ENCODE measurements at regions not wholly inside any gene's neighbourhood (a gene's known extent, or its start where the extent isn't known, plus 50 kb on each side); places are given as distances from the start of the nearest gene placed in this dataset.
A peak's percentile ranks its signal among the peaks of the same experiment; 100 is the strongest.

- no peaks in the 10 kb centered on the region for H3K36me3 ChIP-seq
- no peaks in the 10 kb centered on the region for H3K27me3 ChIP-seq
- H3K4me1 ChIP-seq, result no peaks in the 10 kb centered on the region
- TF ChIP-seq CTCF (IDR thresholded peaks at IDR 0.05; ENCODE audit: low read depth, low read length), result no peak
- no peak for DNase-seq
- H3K4me3 ChIP-seq (ENCODE audit: low read depth, low read length), result no peak overlapping the region
- H3K9me3 ChIP-seq, result no peaks in the 10 kb centered on the region
Observed at GRCh38 chr2:58535990-58536389, 294.9 kb upstream of the FANCL start.

GRCh38 chr2:58535182-58535581, 294.1 kb upstream of the FANCL start:
- Histone ChIP-seq H3K36me3 (no peaks in the 10 kb centered on the region), H3K4me3 (ENCODE audit: low read depth, low read length) (no peak overlapping the region), H3K9me3 (no peaks in the 10 kb centered on the region), H3K27me3 (no peaks in the 10 kb centered on the region), H3K4me1 (no peaks in the 10 kb centered on the region)
- no peak for DNase-seq
- TF ChIP-seq CTCF (IDR thresholded peaks at IDR 0.05; ENCODE audit: low read depth, low read length), result no peak

- H3K27me3 ChIP-seq, result no peaks in the 10 kb centered on the region
- no peak for DNase-seq
- H3K4me1 ChIP-seq, result no peaks in the 10 kb centered on the region
- H3K9me3 ChIP-seq, result no peaks in the 10 kb centered on the region
- TF ChIP-seq CTCF (IDR thresholded peaks at IDR 0.05; ENCODE audit: low read depth, low read length), result no peak
- no peak overlapping the region for H3K4me3 ChIP-seq (ENCODE audit: low read depth, low read length)
- H3K36me3 ChIP-seq, result no peaks in the 10 kb centered on the region
Observed at GRCh38 chr2:58533376-58533775, 292.3 kb upstream of the FANCL start.

- Histone ChIP-seq H3K36me3 (no peaks in the 10 kb centered on the region), H3K4me3 (ENCODE audit: low read depth, low read length) (no peak overlapping the region), H3K4me1 (no peaks in the 10 kb centered on the region), H3K27me3 (no peaks in the 10 kb centered on the region), H3K9me3 (no peaks in the 10 kb centered on the region)
- TF ChIP-seq CTCF (IDR thresholded peaks at IDR 0.05; ENCODE audit: low read depth, low read length), result no peak
- DNase-seq, result no peak
Observed at GRCh38 chr2:58532641-58533040, 291.5 kb upstream of the FANCL start.

GRCh38 chr2:58527647-58528046, 286.5 kb upstream of the FANCL start:
- DNase-seq, result no peak
- Histone ChIP-seq H3K4me3 (ENCODE audit: low read depth, low read length) (no peak overlapping the region), H3K9me3 (no peaks in the 10 kb centered on the region), H3K27me3 (no peaks in the 10 kb centered on the region), H3K36me3 (no peaks in the 10 kb centered on the region), H3K4me1 (no peaks in the 10 kb centered on the region)
- no peak for TF ChIP-seq CTCF (IDR thresholded peaks at IDR 0.05; ENCODE audit: low read depth, low read length)

- no peak for DNase-seq
Observed at GRCh38 chr2:58521803-58522554, 280.9 kb upstream of the FANCL start.

More at GRCh38 chr2:58521803-58522554, 280.9 kb upstream of the FANCL start:
- peak overlapping the region; percentile 19; the same call in 1 of the 2 replicates for H3K4me3 ChIP-seq (ENCODE audit: low read depth, low read length)
- TF ChIP-seq CTCF (IDR thresholded peaks at IDR 0.05; ENCODE audit: low read depth, low read length), result no peak
- no peaks in the 10 kb centered on the region for H3K27me3 ChIP-seq
- H3K36me3 ChIP-seq, result no peaks in the 10 kb centered on the region
- H3K9me3 ChIP-seq, result no peaks in the 10 kb centered on the region
- H3K4me1 ChIP-seq, result no peaks in the 10 kb centered on the region

All from BE2C (cell line).